ENCODE measurements at regions not wholly inside any gene's neighbourhood (a gene's known extent, or its start where the extent isn't known, plus 50 kb on each side); places are given as distances from the start of the nearest gene placed in this dataset.

DNA sequence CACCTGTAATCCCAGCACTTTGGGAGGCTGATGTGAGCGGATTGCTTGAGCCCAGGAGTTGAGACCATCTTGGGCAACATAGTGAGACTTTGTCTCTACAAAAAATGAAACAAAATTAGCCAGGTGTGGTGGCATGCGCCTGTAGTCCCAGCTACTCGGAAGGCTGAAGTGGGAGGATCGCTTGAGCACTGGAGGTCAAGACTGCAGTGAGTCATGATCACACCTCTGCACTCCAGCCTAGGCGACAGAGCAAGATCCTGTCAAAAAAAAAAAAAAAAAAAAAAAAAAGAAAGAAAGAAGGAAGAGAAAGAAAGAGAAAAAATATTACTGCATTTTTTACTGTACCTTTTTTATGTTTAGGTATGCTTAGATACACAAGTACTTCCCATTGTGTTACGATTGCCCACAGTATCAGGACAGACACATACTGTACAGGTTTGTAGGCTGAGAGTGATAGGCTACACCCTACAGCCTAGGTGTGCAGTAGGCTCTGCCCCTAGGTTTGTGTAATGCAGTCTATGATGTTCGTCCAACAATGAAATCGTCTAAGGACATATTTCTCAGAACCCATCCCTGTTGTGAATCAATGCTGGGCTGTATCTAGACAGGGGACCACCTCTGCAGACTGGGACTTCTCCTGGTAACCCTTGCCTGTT lies 160.4 kb upstream of the PWP1 start:
- DNase-seq (ENCODE audit: low read depth) = no peak

DNA sequence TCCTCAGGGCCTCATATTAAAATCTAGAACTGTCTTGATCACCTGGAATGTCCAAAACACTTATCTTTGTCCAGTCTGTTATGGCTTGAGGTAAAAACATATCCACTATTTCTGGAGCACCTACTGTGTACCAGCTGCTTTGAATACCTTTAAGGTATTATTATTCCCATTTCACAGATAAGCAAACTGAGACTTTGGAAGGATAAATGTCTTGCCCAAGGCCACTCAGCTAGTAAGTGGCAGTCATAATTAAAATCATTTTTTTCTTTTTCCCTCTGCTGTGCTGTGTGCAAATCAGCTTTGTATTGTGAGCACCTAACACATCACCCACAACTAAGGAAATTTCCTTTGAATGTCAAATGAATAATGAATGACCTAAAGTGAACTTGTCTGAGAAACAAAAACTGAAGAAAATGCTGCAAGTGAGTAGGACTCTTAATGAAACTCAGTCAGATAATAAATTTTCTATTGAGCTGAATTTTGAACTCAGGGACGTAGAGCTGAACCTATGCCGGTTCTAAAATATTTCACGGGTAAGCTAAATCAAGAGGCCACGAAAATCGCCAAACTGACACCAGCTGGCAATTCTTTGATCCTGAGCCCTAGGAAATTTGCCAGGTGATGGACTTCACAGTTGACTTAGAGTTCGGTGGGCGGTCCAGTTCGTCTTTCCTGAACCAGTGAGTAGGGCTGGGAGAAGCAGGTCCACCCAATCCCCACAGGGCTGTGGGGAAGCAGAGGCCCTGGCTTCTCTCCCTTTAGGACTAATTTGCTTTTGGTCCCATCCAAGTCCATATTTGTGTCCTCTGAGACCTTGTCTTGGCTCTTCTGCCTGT lies 159.7 kb upstream of the PWP1 start:
- no peak for DNase-seq (ENCODE audit: low read depth)

DNA sequence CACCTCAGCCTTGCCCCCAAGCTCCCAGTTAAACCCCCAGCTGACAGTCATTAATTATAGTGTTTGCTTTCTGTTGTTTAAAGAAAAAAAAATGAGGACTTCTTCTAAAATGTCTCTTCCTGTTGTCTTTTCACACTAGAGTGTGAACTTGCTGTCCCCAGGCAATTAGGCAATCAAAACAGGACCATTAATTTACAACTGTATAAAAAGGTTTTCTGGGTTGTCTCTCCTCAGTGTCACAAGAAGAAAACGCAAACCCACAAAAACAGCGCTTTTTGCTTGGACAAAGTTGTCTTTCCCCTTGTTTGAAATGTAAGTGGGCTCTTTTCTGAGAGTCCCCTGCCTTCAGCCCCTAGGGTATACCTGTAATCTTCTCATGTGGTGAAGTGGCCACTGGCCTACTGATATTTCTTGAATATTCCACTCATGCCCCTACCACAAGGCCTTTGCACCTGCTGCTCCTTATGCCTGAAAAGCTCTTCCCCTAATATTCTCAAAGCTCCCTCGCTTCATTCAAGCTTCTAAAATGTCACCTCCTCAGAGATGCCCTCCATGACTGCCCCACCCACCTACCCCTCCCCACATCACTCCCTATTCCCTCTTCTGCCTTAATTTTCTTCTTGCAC lies 158.9 kb upstream of the PWP1 start:
- no peak for DNase-seq (ENCODE audit: low read depth)

DNA sequence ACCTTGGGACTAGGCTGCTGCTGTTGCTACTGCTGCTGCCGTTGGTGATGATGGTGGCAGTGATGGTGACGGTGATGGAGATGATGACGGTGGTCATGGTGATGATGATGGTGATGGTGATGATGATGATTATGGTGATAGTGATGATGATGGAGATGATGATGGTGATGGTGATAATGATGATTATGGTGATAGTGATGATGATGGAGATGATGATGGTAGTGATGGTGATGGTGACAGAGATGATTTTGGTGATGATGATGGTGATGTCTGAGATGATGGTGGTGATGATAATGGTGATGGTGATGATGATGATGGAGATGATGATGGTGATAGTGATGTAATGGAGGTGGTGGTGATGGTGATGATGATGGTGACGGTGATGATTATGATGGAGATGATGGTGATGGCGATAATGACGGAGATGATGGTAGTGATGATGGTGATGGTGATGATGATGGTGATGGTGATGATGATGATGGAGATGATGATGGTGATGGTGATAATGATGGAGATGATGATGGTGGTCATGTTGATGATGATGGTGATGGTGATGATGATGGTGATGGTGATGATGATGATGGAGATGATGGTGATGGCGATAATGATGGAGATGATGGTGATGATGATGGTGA lies 156.8 kb upstream of the PWP1 start:
- no peak for DNase-seq (ENCODE audit: low read depth)

DNA sequence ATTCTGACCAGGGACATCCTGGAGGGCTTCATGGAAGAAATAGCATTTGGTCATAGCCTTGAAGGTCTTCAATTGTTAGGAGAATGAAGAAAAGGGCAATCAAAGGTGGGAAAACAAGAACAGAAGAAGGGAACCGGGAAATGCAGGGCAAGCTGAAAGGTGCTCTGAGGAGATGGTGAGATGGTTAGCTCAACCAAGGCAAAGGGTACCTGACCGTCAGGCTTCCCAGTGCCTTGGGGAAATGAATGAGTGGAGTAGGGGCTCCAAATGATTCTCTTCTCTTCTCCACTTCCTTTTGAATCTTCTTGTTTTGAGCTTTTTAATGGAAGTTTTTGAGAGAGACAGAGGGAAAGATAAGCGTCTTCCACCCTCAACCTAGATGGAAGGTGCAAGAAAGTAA lies 155.6 kb upstream of the PWP1 start:
- DNase-seq (ENCODE audit: low read depth) = no peak

DNA sequence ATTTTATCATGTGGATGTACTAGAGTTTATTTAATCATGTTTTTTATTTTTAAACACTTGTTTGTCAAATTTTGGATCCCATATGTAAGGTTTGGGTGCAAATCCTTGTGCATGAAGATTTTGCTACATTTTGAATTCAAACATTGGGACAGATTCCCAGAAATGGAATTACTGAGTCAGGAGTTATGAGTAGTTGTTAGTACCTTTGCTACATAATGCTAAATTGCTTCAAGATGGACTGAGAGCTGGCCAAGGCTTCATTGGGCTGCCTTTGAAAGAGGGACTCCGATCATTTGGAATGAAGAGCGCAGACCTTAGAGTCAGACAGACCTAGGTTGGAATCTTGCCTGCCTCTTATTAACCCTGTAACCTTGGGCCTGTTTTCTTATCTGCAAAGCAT lies 154.9 kb upstream of the PWP1 start:
- DNase-seq (ENCODE audit: low read depth) = no peak

DNA sequence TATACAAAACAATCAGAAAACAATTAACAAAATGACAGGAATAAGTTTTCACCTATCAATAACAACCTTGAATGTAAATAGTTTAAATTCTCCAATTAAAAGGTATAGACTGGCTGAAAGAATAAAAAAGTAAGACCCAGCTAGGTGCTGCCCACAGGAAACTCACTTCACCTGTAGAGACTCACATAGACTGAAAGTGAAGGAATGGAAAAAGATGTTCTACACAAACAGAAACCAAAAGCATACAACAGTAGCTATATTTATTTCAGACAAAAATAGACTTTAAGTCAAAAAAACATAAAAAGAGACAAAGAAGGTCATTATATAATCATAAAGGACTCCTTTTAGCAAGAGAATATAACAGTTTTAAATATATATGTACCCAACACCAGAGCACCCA lies 152.4 kb upstream of the PWP1 start:
- no peak for DNase-seq (ENCODE audit: low read depth)

DNA sequence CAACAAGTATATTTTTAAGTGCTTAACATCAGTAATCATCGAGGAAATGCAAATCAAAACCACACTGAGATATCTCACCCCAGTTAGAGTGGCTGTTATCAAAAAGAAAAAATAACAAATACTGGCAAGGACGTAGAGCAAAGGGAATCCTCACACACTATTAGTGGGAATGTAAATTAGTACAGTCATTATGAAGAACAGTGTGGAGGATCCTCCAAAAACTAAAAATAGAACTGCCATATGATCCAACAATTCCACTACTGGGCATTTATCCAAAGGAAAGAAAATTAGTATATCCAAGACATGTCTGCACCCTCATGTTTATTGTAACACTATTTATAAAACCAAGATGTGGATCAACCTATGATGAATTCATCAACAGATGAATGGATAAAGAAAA lies 149.0 kb upstream of the PWP1 start:
- DNase-seq (ENCODE audit: low read depth) = no peak

DNA sequence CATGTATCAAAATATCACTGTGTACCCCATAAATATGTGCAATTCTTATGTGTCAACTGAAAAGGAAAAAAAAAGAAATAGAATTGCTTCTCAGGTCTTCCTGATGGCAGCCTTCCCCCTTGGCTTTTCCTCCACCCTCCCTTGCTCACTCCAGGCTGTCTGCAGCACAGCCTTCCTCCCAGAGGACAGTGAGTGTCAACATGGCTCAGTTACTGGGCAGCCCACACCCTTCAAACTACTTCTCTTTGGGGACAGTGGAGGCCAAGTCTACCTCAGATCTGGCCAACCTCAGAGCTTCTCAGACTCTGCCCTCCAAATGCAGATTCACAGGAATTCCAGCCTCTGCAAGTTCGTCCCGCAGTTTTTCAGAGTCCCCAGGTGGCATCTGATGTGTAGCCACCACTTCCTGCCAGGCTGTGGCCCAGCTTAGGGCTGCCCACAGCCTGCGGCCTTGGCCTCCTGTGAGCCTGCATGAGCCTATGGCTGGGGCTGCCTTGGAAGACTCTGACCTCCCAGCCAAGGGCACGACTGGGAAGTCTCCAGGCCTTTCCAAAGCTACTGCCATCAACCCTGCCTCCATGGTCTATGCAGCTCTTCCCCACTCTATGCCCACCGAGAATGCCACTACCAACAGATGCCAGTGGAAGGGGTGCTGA lies 148.0 kb upstream of the PWP1 start:
- no peak for DNase-seq (ENCODE audit: low read depth)

DNA sequence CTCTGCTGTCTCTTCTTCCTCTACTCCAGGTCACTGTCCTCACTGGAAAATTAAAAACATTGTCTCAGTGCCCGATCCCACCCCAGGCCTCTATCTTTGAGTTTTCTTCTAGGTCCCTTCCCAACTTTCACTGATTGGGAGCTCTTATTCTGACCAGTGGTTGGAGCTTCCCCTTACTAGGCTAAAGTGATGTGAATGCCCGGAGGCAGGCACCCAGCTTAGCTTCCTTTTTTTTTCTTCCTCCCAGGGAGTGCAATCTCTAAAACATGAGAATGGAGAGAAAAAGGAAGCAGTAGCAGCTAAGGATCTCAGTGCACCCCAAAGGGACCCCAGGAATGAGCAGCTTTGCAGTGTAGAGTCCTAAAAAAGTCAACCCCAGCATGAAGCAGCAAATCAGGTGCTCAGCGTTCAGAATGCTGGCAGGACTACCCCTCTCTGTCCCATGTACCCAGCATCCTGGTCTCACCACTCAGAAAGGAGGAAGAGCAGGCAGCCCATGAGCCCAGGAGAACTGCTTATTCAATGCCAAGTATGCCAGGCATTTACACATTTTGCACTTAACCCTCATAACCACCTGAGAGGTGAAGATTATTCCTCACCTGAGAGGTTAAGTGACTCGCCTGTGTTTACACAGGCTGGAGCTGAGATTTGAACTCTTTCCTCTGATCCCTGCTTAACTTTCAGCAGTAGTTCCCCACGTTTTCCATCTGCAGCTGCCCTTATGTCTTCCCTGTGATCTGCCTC lies 146.2 kb upstream of the PWP1 start:
- no peak for DNase-seq (ENCODE audit: low read depth)

DNA sequence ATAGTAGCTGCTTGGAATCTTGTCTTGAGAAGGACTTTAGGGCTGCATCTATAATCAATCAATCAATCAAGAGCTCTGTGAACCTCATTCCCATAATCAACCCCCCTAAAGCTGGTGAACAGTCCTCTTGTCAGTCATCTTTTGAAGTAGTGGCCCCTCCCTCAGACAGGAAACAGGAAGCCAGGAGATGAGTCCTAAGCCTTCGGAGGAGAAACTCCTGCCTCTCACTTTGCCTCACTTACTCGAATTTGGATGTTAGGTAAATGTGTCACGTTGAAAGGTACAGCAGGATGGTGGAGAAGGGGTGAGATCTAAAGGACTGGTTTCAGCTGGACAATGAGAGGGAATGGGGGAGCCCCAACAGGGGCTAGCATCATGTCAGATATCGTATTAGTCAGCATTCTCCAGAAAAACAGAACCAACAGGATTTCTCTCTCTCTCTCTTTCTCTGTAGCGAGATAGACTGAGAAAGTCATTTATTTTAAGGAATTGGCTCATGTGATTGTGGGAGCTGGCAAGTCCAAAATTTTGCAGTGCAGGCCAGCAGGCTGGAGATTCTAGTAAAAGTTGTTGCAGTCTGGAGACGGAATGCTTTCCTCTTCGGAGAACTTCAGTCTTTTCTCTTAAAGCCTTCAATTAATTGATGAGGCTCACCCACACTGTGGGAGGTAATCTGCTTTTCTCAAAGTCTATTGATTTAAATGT lies 144.4 kb upstream of the PWP1 start:
- DNase-seq (ENCODE audit: low read depth) = no peak

DNA sequence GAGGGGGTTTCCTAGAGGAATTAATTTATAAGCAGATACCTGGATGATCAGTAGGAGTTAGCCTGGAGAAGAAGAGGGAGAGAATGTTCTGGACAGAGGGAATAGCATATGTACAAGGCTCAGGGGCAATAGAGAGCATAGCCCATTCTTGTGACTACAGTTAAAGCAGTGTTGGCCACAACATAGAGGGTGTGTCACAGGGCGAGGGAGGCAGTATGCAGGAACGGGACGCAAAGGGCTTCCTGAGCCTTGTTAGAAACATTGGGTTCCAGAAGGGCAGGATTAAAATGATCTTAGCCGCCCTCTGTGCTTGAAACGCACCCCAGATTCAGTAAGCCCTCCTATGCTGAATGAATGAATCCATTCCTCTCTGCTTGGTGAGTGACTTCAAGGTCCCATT lies 142.2 kb upstream of the PWP1 start:
- DNase-seq (ENCODE audit: low read depth) = no peak

DNA sequence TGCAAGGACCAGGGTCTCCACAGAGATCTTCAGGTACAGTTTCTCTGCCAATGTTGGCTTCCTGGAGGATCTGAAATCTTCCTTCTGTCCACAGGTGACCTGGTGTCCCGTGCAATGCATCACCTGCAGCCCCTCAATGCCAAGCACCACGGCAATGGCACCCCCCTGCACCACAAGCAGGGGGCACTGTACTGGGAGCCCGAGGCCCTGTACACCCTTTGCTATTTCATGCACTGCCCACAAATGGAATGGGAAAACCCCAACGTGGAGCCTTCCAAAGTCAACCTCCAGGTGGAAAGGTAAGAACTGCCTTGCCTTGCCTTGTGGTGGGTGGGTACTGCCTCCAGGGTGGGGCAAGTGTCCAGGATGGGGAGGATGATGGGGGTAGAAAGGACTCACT lies 141.8 kb upstream of the PWP1 start:
- no peak for DNase-seq (ENCODE audit: low read depth)

DNA sequence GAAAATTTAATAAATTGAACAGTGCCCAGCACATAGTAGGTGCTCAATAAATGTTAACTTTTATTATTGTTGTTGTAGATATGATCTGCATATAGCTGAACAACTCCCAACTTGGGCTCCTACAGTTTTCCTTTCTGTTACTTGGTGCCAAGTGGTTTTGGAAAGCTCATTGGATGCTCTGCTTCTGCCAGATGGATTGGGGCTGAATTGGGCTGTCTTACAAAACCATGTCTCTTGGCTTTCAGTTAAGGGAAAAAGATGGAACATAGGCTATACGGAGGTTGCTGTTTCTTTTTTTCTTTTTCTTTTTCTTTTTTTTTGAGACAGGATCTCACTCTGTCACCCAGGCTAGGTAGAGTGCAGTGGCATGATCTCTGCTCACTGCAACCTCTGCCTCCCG lies 140.7 kb upstream of the PWP1 start:
- no peak for DNase-seq (ENCODE audit: low read depth)

DNA sequence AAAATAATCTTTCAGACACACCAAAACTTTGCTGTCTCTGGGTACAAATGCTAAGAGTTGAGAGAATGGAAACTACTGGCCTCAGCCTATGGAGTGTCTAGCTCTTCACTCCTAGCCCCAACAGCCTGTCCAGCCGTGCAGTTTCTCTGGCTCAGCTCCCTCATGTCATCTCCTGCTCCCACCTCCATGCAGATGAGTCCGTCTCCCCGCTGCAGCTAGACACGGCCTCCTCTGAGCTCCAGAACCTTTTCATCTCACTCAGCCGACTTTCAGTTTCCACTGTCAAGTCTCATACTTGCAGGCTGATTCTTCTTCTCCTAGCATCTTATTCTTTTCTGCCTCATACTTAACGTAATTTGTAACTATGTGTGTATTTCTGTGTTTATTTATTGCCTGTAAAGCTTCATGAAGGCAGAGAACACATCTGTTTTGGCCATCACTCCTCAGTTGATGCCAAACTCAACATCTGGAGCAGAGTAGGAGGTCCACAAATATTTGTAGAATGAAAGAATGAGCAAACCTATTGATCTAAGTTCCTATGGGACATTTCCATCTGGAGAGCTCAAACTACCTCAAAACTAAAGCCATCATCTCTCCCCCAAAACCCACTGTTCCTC lies 139.8 kb upstream of the PWP1 start:
- DNase-seq (ENCODE audit: low read depth) = no peak

DNA sequence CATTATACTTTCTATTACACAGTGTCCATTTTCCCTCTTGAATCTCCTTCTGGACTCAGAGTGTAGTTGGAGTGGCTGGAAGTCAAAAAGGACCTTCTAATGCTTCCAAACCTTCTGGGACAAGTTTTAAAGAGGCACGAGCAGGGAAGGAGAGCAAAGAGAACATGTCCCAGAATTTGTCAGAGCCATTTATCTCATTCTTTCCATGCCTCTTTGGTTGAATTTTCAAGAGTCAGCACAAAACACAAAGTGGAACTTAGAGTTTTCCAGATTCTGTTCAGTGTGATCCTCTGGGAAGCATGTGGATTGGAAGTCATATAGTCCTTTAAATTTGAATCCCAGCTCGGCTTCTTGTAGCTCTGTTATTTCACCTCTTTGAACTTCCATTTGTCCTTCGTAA lies 138.2 kb upstream of the PWP1 start:
- no peak for DNase-seq (ENCODE audit: low read depth)

DNA sequence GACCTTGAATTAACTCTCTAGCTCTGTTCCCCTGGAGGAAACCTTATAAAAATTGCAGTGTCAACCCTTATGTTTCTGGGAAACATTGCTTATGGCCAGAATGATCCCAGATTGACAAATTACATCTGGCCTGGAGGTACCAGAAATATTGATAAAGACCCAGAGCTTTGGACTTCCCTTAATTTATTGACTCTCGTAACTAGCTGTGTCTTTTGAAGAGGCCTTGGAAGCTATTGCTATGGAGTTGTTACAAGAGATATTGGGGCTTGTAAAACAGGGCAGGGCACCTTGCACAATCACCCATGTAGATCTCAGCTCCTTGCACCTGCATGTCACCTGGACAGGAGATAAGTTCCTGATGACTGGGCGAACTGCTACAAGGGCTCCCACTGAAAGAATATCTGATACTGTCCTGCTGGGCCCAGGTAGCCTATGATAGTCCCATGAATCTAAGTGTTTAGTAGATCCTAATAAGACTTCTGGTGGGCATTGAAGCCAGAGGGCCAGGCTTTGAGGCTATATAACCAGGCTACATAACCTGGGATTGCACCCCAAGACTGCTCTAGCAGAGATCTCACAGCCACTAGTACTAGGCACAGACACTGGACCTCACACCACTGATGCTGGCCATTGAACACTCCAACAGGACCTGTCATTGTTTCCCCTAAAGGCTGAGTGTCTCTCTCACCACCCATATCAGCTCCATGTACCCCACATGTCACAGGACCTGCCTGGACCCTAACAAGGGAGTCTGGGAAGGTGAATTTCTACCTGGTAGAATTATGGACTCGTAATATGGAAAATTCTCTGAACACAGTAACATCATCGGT lies 135.7 kb upstream of the PWP1 start:
- no peak for DNase-seq (ENCODE audit: low read depth)

DNA sequence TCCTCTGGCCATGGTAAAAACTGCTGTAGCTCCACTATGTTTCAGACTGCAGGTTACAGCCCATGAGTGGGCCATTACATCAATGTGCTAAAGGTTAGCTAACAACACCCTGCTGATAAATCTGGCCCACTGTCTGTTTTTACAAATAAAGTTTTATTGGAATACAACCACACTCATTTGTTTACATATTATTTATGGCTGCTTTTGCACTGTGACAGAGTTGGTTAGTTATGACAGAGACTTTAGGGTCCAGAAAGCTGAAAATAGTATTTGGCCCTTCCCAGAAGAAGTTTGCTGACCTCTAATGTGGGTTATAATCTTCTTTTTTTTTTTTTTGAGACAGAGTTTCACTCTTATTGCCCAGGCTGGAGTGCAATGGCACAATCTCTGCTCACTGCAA lies 134.2 kb upstream of the PWP1 start:
- no peak for DNase-seq (ENCODE audit: low read depth)

DNA sequence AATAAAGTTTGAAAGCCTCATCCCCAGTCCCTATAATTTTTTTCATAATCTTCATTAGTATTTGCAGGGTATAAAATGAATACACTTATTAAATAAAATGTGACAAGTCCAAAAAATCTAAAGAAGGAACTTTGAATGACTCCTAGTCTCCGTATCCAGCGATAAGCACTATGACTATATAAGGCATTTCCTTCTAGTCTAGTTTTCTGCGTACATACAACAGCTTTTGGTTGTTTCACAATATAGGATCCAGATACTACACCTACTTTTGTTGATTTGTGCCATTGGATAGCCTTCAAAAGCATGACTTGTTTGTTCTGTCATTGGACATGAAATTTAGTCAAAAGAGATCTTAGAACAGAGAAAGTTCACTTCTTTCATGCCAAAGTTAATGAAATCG lies 133.3 kb upstream of the PWP1 start:
- no peak for DNase-seq (ENCODE audit: low read depth)

Measured in stimulated activated CD8-positive, alpha-beta memory T cell treated with anti-CD3 and anti-CD28 coated beads, Interleukin-15, amount 100 ng/mL, for 24 hours (primary cell).